ENCODE measurements at regions not wholly inside any gene's neighbourhood (a gene's known extent, or its start where the extent isn't known, plus 50 kb on each side); places are given as distances from the start of the nearest gene placed in this dataset.

DNA sequence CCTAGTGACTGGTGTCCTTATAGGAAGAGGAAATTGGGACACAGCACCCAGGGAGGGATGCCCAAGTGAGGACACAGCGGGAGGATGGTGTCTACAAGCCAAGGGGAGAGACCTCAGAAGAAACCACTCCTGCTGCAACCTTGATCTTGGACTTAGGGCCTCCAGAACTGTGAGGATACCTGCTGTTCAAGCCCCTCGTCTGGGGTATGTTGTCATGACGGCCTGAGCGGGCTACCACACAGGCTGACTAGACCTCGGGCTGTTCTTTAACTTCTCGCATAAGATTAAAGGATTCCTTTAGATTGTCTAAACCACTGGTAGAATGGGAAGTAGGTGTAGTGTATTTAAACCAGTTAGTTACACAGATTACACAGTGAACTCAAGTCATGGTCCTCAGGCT lies 138.3 kb downstream of the ASB1 start:
- TF ChIP-seq, protein P1, sequence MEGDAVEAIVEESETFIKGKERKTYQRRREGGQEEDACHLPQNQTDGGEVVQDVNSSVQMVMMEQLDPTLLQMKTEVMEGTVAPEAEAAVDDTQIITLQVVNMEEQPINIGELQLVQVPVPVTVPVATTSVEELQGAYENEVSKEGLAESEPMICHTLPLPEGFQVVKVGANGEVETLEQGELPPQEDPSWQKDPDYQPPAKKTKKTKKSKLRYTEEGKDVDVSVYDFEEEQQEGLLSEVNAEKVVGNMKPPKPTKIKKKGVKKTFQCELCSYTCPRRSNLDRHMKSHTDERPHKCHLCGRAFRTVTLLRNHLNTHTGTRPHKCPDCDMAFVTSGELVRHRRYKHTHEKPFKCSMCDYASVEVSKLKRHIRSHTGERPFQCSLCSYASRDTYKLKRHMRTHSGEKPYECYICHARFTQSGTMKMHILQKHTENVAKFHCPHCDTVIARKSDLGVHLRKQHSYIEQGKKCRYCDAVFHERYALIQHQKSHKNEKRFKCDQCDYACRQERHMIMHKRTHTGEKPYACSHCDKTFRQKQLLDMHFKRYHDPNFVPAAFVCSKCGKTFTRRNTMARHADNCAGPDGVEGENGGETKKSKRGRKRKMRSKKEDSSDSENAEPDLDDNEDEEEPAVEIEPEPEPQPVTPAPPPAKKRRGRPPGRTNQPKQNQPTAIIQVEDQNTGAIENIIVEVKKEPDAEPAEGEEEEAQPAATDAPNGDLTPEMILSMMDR (IDR thresholded peaks at IDR 0.05), result no peak
- TF ChIP-seq EP300 (IDR thresholded peaks at IDR 0.05), result no peak
- TF ChIP-seq POLR2A (IDR thresholded peaks at IDR 0.05), result no peak

Measured in ovary (tissue), 3 donors.